HepG2 (cell line): ENCODE measurements at regions not wholly inside any gene's neighbourhood (a gene's known extent, or its start where the extent isn't known, plus 50 kb on each side); places are given as distances from the start of the nearest gene placed in this dataset.

ENCODE experiments used
- ATAC-seq: fragments of 200-7000 bp; cut with Tn5 transposase; 3 replicates; pipeline ENCODE4 v1.9.1; 2020; ENCODE audit warnings: mild to moderate bottlenecking, moderate library complexity
- BruUV-seq: library from RNA; stranded (reverse); fragments of 400-500 nt; replicated peaks from 2 replicates; lab custom pipeline; 2021; lab: Mats Ljungman, UMichigan
- CTCF ChIA-PET: fragments of 300-600 bp; formaldehyde crosslinking; extraction: SDS; loops from one replicate; lab custom pipeline; 2021; ENCODE audit warnings: low total read pairs, inconsistent platforms, low intra/inter-chr PET ratio; lab: Yijun Ruan, JAX
- POLR2A ChIA-PET: fragments of 350-600 bp; sonication (Branson Sonifier 250); formaldehyde crosslinking; loops from one replicate; lab custom pipeline; 2020; ENCODE audit warnings: antibody characterized with exemption, inconsistent platforms; lab: Yijun Ruan, JAX
- DNase-seq: peaks from one replicate; pipeline ENCODE4 v3.0.0-alpha.2; 2015; ENCODE audit warnings: low spot score
- FAIRE-seq: peaks from 3 replicates; lab custom pipeline; 2011; peaks lifted over from hg19 to GRCh38; lab: Jason Lieb, UNC
- H2AFZ ChIP-seq: one replicate; pipeline ENCODE4 v1.6.1; 2011; ENCODE audit warnings: low read length, inconsistent platforms
- H3K27ac ChIP-seq: fragments of 300-600 bp; 3 replicates; pipeline ENCODE4 v1.8.0; 2011; ENCODE audit warnings: mixed run types, mild to moderate bottlenecking, mixed read lengths, low read length, inconsistent platforms; ENCODE audit not compliant: insufficient read depth; ENCODE audit errors: extremely low read length
- H3K27me3 ChIP-seq, 2 experiments: fragments of 200-600 bp in 1 of 2; 2 replicates in 1 of 2; 3 replicates in 1 of 2; pipeline versions ENCODE4 v1.6.0 to v1.8.0; 2011; ENCODE audit warnings: low read length in 2 of 2, mild to moderate bottlenecking in 2 of 2, moderate library complexity in 2 of 2, inconsistent platforms in 1 of 2; ENCODE audit not compliant: insufficient read depth in 2 of 2, control insufficient read depth in 1 of 2
- H3K36me3 ChIP-seq, 2 experiments: fragments of 200-600 bp in 1 of 2; replicated peaks in 1 of 2; 2 replicates in 1 of 2; 3 replicates in 1 of 2; pipeline versions ENCODE4 v1.5.1 to v1.8.0; 2011; ENCODE audit warnings: low read length in 2 of 2, inconsistent platforms in 1 of 2; ENCODE audit not compliant: insufficient read depth in 2 of 2, control insufficient read depth in 1 of 2
- H3K4me1 ChIP-seq: 2 replicates; pipeline ENCODE4 v1.5.1; 2012; ENCODE audit warnings: low read length, inconsistent platforms; ENCODE audit not compliant: insufficient read depth
- H3K4me2 ChIP-seq: 2 replicates; pipeline ENCODE4 v1.6.0; 2011; ENCODE audit warnings: low read depth, low read length, inconsistent platforms
- H3K4me3 ChIP-seq, 3 experiments: fragments of 200-600 bp in 1 of 3; sonication (generic), shearing (Covaris generic) in 1 of 3; replicated peaks in 1 of 3; 2 replicates each; pipeline ENCODE4 v1.5.1; 2011 to 2016; ENCODE audit warnings: low read length in 3 of 3, inconsistent platforms in 2 of 3, low read depth in 2 of 3, mild to moderate bottlenecking in 2 of 3, control low read depth in 1 of 3, mixed read lengths in 1 of 3; ENCODE audit not compliant: insufficient read depth in 1 of 3
- H3K79me2 ChIP-seq: one replicate; pipeline ENCODE4 v1.6.1; 2011; ENCODE audit warnings: low read length, inconsistent platforms; ENCODE audit not compliant: insufficient read depth
- H3K9ac ChIP-seq: 2 replicates; pipeline ENCODE4 v1.6.0; 2011; ENCODE audit warnings: mild to moderate bottlenecking, low read depth, low read length, inconsistent platforms; ENCODE audit not compliant: insufficient read depth
- H3K9me3 ChIP-seq: 2 replicates; pipeline ENCODE4 v1.5.1; 2012; ENCODE audit warnings: mild to moderate bottlenecking, low read length
- H4K20me1 ChIP-seq: 2 replicates; pipeline ENCODE4 v1.6.0; 2011; ENCODE audit warnings: inconsistent platforms, mild to moderate bottlenecking, low read length, moderate library complexity; ENCODE audit not compliant: insufficient read depth
- BCL6 ChIP-seq: IDR thresholded peaks from 2 replicates; pipeline ENCODE4 v1.6.1; 2016; ENCODE audit warnings: missing genetic modification reagents, missing compliant biosample characterization
- BORCS8-MEF2B ChIP-seq: sonication (generic); formaldehyde crosslinking; IDR thresholded peaks from 2 replicates; pipeline ENCODE4 v1.8.0; 2022; ENCODE audit warnings: mild to moderate bottlenecking, missing genetic modification reagents
- FOXM1 ChIP-seq: sonication (generic); formaldehyde crosslinking; IDR thresholded peaks from 2 replicates; pipeline ENCODE4 v1.5.0; 2020; ENCODE audit warnings: missing genetic modification reagents
- HNF4A ChIP-seq: sonication (generic); formaldehyde crosslinking; IDR thresholded peaks from 2 replicates; pipeline ENCODE4 v1.4.0; 2020; ENCODE audit warnings: missing genetic modification reagents
- KMT2B ChIP-seq: IDR thresholded peaks from 2 replicates; pipeline ENCODE4 v1.6.1; 2016; ENCODE audit warnings: missing genetic modification reagents, missing compliant biosample characterization
- MAZ ChIP-seq, 2 experiments: sonication (generic) in 1 of 2; formaldehyde crosslinking in 1 of 2; IDR thresholded peaks; 2 replicates each; pipeline versions ENCODE4 v1.5.0 to v1.6.1; 2012 to 2020; ENCODE audit warnings: low read depth in 2 of 2, mild to moderate bottlenecking in 2 of 2, borderline replicate concordance in 1 of 2, improper control_type of control experiment in 1 of 2, low read length in 1 of 2, missing genetic modification reagents in 1 of 2, moderate library complexity in 1 of 2
- MLLT10 ChIP-seq: sonication (generic); formaldehyde crosslinking; IDR thresholded peaks from 2 replicates; pipeline ENCODE4 v1.4.0; 2020; ENCODE audit warnings: missing genetic modification reagents
- UBTF ChIP-seq: sonication (generic); formaldehyde crosslinking; IDR thresholded peaks from 2 replicates; pipeline ENCODE4 v1.4.0; 2020; ENCODE audit warnings: mild to moderate bottlenecking, missing genetic modification reagents
- ZNF33A ChIP-seq: sonication (generic); formaldehyde crosslinking; IDR thresholded peaks from 2 replicates; pipeline ENCODE4 v1.5.1; 2020; ENCODE audit warnings: missing genetic modification reagents, mild to moderate bottlenecking, moderate library complexity, borderline replicate concordance
- WGBS: methylation state at CpG from one replicate; pipeline ENCODE4 v1.1.6; 2017; ENCODE audit warnings: low lambda C conversion rate; 5-methylcytosine and 5-hydroxymethylcytosine counted together
- in situ Hi-C: cut with HindIII; loops from 2 replicates; pipeline ENCODE4 v1.10.0; 2017; ENCODE audit warnings: low pct_unique_long_range_greater_than_20kb; ENCODE audit not compliant: extremely low pct_ligation_motif_present
- intact Hi-C: fragments of 100-400 bp; cut with micrococcal nuclease; formaldehyde crosslinking; loops from one replicate; pipeline ENCODE4 v1.10.0; 2022; ENCODE audit not compliant: unreplicated experiment

- TF ChIP-seq MLLT10 (CRISPR knock-in tag) (no peak), BCL6 (CRISPR knock-in tag) (no peak), HNF4A (CRISPR knock-in tag) (no peak), BORCS8-MEF2B (CRISPR knock-in tag) (no peak)
Measured at GRCh38 chr13:107941345-107942029, 273.8 kb downstream of the LIG4 start (continued).

GRCh38 chr13:107937848-107938247 lies 277.5 kb downstream of the LIG4 start:
- Histone ChIP-seq H3K27me3 (no peaks in the 10 kb centered on the region; a peak in 1 of 5 replicates), H2AFZ (no peak overlapping the region), H3K4me1 (no peaks in the 10 kb centered on the region), H3K4me3 (no peak overlapping the region), H3K4me2 (no peak overlapping the region), H3K9me3 (peaks cover 49% of the 10 kb centered on the region), H4K20me1 (no peaks in the 10 kb centered on the region), H3K36me3 (no peaks in the 10 kb centered on the region), H3K27ac (no peak overlapping the region), H3K79me2 (no peaks in the 10 kb centered on the region), H3K9ac (no peak overlapping the region)
- FAIRE-seq (no peak), DNase-seq (no peak), ATAC-seq (no peak)
- in situ Hi-C loops (no loop called here), intact Hi-C loops (no loop called here)
- ChIA-PET POLR2A (no interaction called here), CTCF (no interaction called here)
- WGBS: 4% methylated on average over 2 of the region's 2 CpGs
- TF ChIP-seq UBTF (CRISPR knock-in tag): no peak
- TF ChIP-seq ZNF33A: no peak
- no peak for TF ChIP-seq KMT2B (CRISPR knock-in tag)
- TF ChIP-seq FOXM1: no peak
- no peak for TF ChIP-seq MAZ (IDR thresholded peaks at IDR 0.05; ENCODE audit: borderline replicate concordance, low read depth, low read length)
- no peak for TF ChIP-seq MAZ (CRISPR knock-in tag; IDR thresholded peaks at IDR 0.05; ENCODE audit: low read depth)
- no TSS peak for BruUV-seq
